ENCODE measurements at regions not wholly inside any gene's neighbourhood (a gene's known extent, or its start where the extent isn't known, plus 50 kb on each side); places are given as distances from the start of the nearest gene placed in this dataset.

DNA sequence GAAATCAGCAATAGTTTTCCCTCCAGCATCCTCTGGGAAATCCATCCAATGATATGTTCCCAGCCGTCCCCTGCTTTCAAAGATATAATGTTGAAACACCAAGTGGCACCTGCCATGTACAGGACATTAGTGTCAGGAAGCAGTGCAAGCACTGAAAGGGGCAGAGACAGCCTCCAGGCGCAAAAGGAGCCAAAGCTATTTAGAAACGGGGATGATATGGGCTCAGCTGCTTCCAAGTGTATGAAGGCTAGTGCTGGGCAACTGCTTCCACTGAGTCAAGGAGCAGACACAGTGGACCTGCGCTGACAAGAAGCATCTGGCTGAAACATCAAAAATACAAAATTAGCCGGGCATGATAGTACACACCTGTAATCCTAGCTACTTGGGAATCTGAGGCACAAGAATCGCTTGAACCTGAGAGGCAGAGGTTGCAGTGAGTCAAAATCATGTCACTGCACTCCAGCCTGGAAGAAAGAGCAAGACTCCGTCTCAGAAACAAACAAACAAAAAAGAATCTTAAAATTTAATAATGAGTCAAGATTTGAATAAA is 119.7 kb downstream of the AQP9 start:
- DNase-seq = no peak
- WGBS, 5 donors = 80 to 90% (median 86%) methylated on average over 7 of the region's 7 CpGs
- intact Hi-C loops (cut with DNase I; ENCODE audit: low total_unique reads) = no loop called here
- H3K27me3 ChIP-seq = peaks cover 0 to under 1% (median 0%) of the 10 kb centered on the region in 3 donors
- H3K36me3 ChIP-seq = no peaks in the 10 kb centered on the region
- H3K4me1 ChIP-seq = no peaks in the 10 kb centered on the region
- no peak overlapping the region for H3K4me3 ChIP-seq
- TF ChIP-seq EP300 (IDR thresholded peaks at IDR 0.05) (no peak), POLR2A (IDR thresholded peaks at IDR 0.05) (no peak), CTCF (IDR thresholded peaks at IDR 0.05) (no peak), POLR2AphosphoS5 (IDR thresholded peaks at IDR 0.05) (no peak)
- H3K9me3 ChIP-seq = peaks cover 0 to 5% (median 2%) of the 10 kb centered on the region in 4 donors
- H3K27ac ChIP-seq = no peak overlapping the region

DNA sequence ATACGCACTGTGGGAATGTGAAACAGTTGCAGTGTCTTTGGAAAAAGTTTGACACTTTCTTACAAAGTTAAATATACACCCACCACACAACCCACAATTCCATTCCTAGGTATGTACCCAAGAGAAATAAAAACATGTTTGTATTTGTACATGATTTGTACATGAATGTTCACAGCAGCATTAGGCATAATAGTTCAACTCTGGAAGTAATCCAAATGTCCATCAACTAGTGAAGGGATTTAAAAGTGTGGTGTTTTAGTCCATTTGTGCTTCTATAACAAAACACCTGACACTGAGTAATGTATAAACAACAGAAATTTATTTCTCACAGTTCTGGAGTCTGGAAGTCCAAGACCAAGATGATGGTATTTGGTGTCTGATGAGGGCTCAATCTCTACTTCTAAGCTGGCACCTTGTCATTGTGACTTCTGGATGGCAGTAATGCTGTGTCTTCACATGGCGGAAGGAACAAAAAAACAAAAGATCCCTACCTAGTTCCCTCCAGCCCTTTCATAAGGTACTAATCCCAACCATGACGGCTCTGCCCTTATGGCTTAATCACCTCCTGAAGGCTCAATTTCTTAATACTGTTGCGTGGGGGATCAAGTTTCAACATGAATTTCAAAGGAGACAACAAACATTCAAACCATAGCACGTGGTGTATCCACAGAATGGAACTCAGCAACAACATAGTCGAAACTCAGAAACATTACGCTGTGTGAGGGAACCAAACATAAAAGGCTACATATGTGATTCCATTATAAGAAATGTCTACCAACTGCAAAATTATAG is 120.5 kb downstream of the AQP9 start:
- no peak for DNase-seq
- H3K4me3 ChIP-seq = no peak overlapping the region
- intact Hi-C loops (cut with DNase I; ENCODE audit: low total_unique reads) = no loop called here
- no peak for TF ChIP-seq POLR2A (IDR thresholded peaks at IDR 0.05)
- no peak for TF ChIP-seq CTCF (IDR thresholded peaks at IDR 0.05)
- no peak for TF ChIP-seq POLR2AphosphoS5 (IDR thresholded peaks at IDR 0.05)
- TF ChIP-seq EP300 (IDR thresholded peaks at IDR 0.05) = no peak
- WGBS, 5 donors = 80 to 88% (median 84%) methylated on average over 7 of the region's 7 CpGs
- no peak overlapping the region for H3K27ac ChIP-seq
- H3K9me3 ChIP-seq = peaks cover 0 to 5% (median 2%) of the 10 kb centered on the region in 4 donors
- H3K4me1 ChIP-seq = no peaks in the 10 kb centered on the region
- no peaks in the 10 kb centered on the region for H3K36me3 ChIP-seq
- H3K27me3 ChIP-seq = no peaks in the 10 kb centered on the region

DNA sequence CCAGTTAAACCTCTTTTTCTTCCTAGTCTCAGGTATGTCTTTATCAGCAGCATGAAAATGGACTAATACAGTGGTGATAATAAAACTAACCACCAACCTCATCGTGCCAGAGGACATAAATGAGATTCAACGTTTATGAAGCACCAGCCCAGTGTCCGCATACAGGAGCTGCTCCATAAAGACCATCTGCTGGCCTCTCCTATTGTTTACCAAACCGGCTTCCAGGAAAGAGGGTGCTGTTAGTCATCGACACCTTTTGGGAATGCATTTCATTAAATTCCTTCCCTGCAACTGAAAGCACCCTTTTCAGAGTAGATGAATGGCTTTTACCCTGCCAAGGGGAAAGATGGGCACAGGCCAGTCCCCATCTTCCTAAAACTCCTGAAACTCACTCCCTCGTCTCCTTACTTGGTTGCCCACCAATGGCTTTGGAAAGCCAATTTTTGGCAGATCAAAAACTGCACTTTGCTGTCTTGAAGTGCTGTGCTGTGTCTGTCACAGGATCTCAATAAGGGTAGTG is 122.1 kb downstream of the AQP9 start:
- intact Hi-C loops (cut with DNase I; ENCODE audit: low total_unique reads) = loop anchor here (10.0 kb wide), 1 partner anchor 495 kb away; no protein-coding TSS in a partner anchor
- 49 to 73% (median 70%) methylated on average over 6 of the region's 6 CpGs for WGBS, 5 donors
- Histone ChIP-seq H3K36me3 (no peaks in the 10 kb centered on the region), H3K4me1 (no peaks in the 10 kb centered on the region), H3K27ac (no peak overlapping the region), H3K4me3 (no peak overlapping the region), H3K27me3 (no peaks in the 10 kb centered on the region), H3K9me3 (peaks cover 0 to 2% (median 0%) of the 10 kb centered on the region in 4 donors)
- DNase-seq = no peak
- TF ChIP-seq POLR2AphosphoS5 (IDR thresholded peaks at IDR 0.05) (no peak), CTCF (IDR thresholded peaks at IDR 0.05) (no peak), POLR2A (IDR thresholded peaks at IDR 0.05) (no peak), EP300 (IDR thresholded peaks at IDR 0.05) (no peak)

DNA sequence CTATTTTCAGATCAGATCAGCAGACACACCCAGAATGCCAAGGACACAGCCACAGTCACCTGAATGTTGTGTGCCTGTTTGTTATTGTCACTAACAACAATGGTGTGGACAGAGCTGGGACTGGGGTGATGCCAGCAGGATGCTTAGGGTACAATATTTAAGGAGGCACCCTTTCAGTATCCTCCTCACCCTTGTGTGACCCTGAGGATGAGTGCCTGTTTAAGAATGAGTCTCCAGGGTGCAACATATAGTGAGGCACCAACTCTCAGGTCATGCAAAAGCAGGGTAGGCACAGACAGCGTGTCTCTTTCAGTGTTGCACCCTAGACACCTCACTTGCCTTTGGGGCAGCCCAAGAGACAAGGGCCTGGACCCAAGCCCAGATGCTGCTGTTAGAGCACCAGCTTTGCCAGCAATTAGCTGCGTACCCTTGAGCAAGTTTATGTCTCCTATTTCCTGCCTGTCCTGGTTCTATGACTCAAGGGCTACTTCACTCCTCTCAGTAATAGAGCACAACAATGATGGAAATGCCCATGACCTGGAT is 122.6 kb downstream of the AQP9 start:
- no peak overlapping the region for H3K27ac ChIP-seq
- intact Hi-C loops (cut with DNase I; ENCODE audit: low total_unique reads) = loop anchor here (10.0 kb wide), 1 partner anchor 494 kb away; no protein-coding TSS in a partner anchor
- DNase-seq = no peak
- TF ChIP-seq CTCF (IDR thresholded peaks at IDR 0.05) = no peak
- TF ChIP-seq POLR2AphosphoS5 (IDR thresholded peaks at IDR 0.05) = no peak
- no peak for TF ChIP-seq EP300 (IDR thresholded peaks at IDR 0.05)
- no peak for TF ChIP-seq POLR2A (IDR thresholded peaks at IDR 0.05)
- H3K4me3 ChIP-seq = no peak overlapping the region
- no peaks in the 10 kb centered on the region for H3K27me3 ChIP-seq
- no peaks in the 10 kb centered on the region for H3K4me1 ChIP-seq
- no peaks in the 10 kb centered on the region for H3K36me3 ChIP-seq
- H3K9me3 ChIP-seq = no peaks in the 10 kb centered on the region
- 72 to 89% (median 85%) methylated on average over 2 of the region's 2 CpGs for WGBS, 5 donors
